BE2C (cell line): ENCODE measurements at regions not wholly inside any gene's neighbourhood (a gene's known extent, or its start where the extent isn't known, plus 50 kb on each side); places are given as distances from the start of the nearest gene placed in this dataset.

Experiments
- DNase-seq: peaks from one replicate; pipeline ENCODE4 v3.0.0-alpha.2; 2020
- H3K27me3 ChIP-seq: fragments of 250-450 bp; sonication (Bioruptor Pico); 2 replicates; pipeline ENCODE4 v1.5.1; 2020; ENCODE audit warnings: mild to moderate bottlenecking
- H3K36me3 ChIP-seq: fragments of 250-450 bp; sonication (Bioruptor Pico); 2 replicates; pipeline ENCODE4 v1.5.1; 2020; ENCODE audit warnings: mild to moderate bottlenecking
- H3K4me1 ChIP-seq: fragments of 250-450 bp; sonication (Bioruptor Pico); 2 replicates; pipeline ENCODE4 v1.5.1; 2020
- H3K4me3 ChIP-seq: 2 replicates; pipeline ENCODE4 v1.5.1; 2011; ENCODE audit warnings: low read depth, low read length
- H3K9me3 ChIP-seq: fragments of 250-450 bp; sonication (Bioruptor Pico); 2 replicates; pipeline ENCODE4 v1.5.1; 2020
- CTCF ChIP-seq: IDR thresholded peaks from 2 replicates; pipeline ENCODE4 v1.5.1; 2012; ENCODE audit warnings: mild to moderate bottlenecking, low read depth, low read length

DNA sequence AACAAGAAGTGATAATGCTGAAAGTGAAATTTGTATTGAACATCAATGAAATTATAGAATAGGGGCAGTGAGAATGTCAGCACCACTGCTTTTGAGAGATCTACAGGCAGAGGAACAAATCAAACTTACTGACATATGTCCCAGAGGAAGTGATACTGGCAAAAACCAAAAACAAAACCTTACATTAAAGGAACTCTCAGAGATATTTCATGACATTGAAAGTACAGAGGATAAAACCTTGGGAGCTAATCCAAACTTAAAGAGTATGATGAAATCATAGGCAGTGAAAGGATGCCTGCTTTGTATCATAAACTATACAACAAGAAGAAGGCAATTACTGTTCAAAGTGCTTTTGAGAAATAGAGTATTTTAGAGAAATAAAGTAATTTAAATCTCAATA is 90.4 kb upstream of the SV2C start:
- no peak for DNase-seq
- no peaks in the 10 kb centered on the region for H3K36me3 ChIP-seq
- H3K4me1 ChIP-seq: no peaks in the 10 kb centered on the region
- H3K9me3 ChIP-seq: no peaks in the 10 kb centered on the region
- H3K27me3 ChIP-seq: no peaks in the 10 kb centered on the region
- no peak overlapping the region for H3K4me3 ChIP-seq
- no peak for TF ChIP-seq CTCF

DNA sequence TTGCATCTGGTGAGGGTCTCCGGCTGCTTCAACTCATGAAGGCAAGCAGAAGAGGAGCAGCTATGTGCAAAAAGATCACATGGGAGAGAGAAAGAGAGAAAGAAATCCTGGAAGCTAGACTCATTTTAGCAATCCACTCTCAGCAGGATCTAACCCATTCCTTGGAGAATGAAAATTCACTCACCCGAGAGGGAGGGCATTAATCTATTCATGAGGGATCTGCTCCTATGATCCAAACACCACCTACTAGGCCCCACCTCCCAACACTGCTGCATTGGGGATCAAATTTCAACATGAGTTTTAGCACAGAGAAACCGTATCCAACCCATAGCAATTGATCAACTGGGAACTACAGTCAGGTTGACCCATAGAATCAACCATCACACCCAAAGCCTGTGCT is 98.1 kb upstream of the SV2C start:
- no peak for TF ChIP-seq CTCF
- Histone ChIP-seq H3K36me3 (no peaks in the 10 kb centered on the region), H3K4me3 (no peak overlapping the region), H3K27me3 (no peaks in the 10 kb centered on the region; the same call in 1 of the 2 replicates), H3K4me1 (no peaks in the 10 kb centered on the region), H3K9me3 (no peaks in the 10 kb centered on the region)
- no peak for DNase-seq

DNA sequence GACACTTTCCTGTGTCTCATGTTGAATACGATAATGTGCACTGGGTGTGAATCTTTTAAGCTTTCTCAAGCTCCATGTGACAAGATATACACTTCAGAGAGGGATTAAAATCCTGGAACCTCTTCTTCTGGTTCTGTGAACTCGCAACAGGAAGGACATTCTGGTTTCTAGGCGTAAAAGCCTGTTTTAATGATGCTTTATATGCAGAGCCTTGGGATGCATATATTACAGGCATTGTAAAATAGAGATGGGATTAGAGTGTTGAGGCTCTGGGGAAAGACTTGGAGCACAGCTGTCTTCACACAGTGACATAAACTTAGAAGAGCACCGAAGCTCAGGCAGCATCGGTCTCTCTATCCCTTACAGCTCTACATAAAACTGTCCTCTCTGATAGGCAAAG is 107.7 kb upstream of the SV2C start:
- no peaks in the 10 kb centered on the region for H3K36me3 ChIP-seq
- no peaks in the 10 kb centered on the region for H3K4me1 ChIP-seq
- TF ChIP-seq CTCF: no peak
- H3K9me3 ChIP-seq: no peaks in the 10 kb centered on the region
- no peak for DNase-seq
- H3K4me3 ChIP-seq: no peak overlapping the region
- H3K27me3 ChIP-seq: no peaks in the 10 kb centered on the region

GRCh38 chr5:75965292-75965691 is 117.9 kb upstream of the SV2C start:
- H3K4me1 ChIP-seq: no peaks in the 10 kb centered on the region
- no peak for TF ChIP-seq CTCF
- H3K36me3 ChIP-seq: no peaks in the 10 kb centered on the region
- H3K27me3 ChIP-seq: no peaks in the 10 kb centered on the region
- DNase-seq: no peak
- H3K9me3 ChIP-seq: no peaks in the 10 kb centered on the region
- no peak overlapping the region for H3K4me3 ChIP-seq

DNA sequence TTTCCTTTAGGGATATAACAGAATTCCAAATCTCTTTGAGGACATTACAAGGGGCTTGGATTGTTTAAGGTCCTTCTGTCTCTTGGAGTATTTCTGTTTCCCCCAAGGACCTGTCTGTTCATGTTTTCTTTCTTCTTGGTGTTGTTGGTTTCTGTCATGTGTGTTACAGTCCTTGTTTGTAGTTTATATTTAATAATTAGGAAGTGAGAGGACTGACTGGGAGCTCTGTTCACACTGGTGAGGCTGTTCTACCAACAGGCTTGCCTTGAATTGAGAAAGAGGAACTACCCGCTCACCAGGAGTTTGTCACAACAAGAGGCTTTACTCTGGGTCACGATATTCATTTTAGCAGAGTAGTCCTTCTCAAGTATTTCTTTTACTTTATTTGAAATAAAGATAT is 119.2 kb upstream of the SV2C start:
- H3K36me3 ChIP-seq: no peaks in the 10 kb centered on the region
- no peaks in the 10 kb centered on the region for H3K4me1 ChIP-seq
- H3K27me3 ChIP-seq: no peaks in the 10 kb centered on the region
- no peak overlapping the region for H3K4me3 ChIP-seq
- DNase-seq: no peak
- no peaks in the 10 kb centered on the region for H3K9me3 ChIP-seq
- TF ChIP-seq CTCF: no peak

DNA sequence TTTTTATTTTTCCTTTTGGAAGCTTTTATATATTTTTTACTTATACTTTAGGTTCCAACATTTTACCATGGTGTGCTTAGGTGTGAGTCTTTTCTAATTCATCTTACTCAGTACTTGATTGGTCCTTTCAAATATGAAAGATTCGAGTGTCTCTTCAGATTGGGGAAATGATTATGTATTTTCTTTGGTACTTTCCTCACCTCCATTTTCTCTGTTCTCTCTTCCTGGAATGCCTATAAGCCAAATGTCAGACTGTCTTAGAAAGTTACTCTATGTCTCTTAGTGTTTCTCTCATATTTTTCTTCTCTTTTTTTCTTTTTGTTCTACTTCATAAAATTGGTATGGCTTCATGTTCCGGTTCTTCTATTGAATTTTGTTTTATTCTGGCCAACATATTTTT is 119.6 kb upstream of the SV2C start:
- Histone ChIP-seq H3K9me3 (no peaks in the 10 kb centered on the region), H3K4me1 (no peaks in the 10 kb centered on the region), H3K36me3 (no peaks in the 10 kb centered on the region), H3K4me3 (no peak overlapping the region), H3K27me3 (no peaks in the 10 kb centered on the region)
- DNase-seq: no peak
- no peak for TF ChIP-seq CTCF
